Glutamatergic neuron (in vitro differentiated cells): ENCODE measurements at regions not wholly inside any gene's neighbourhood (a gene's known extent, or its start where the extent isn't known, plus 50 kb on each side); places are given as distances from the start of the nearest gene placed in this dataset.
A peak's percentile ranks its signal among the peaks of the same experiment; 100 is the strongest.

Experiments used
- DNase-seq: peaks from one replicate; pipeline ENCODE4 v3.0.0; 2022
- H3K27ac Mint-ChIP-seq: one replicate; pipeline ENCODE4 v1.8.0; 2020; ENCODE audit warnings: mild to moderate bottlenecking, mixed read lengths, inconsistent platforms; ENCODE audit not compliant: unreplicated experiment
- H3K27me3 Mint-ChIP-seq: one replicate; pipeline ENCODE4 v1.8.0; 2020; ENCODE audit warnings: mild to moderate bottlenecking, moderate library complexity, mixed read lengths, inconsistent platforms; ENCODE audit not compliant: unreplicated experiment
- H3K36me3 Mint-ChIP-seq: one replicate; pipeline ENCODE4 v1.8.0; 2020; ENCODE audit warnings: mild to moderate bottlenecking, mixed read lengths, inconsistent platforms; ENCODE audit not compliant: unreplicated experiment
- H3K4me1 Mint-ChIP-seq: one replicate; pipeline ENCODE4 v1.8.0; 2020; ENCODE audit warnings: mild to moderate bottlenecking, low read depth, mixed read lengths, inconsistent platforms; ENCODE audit not compliant: unreplicated experiment
- H3K4me3 Mint-ChIP-seq: one replicate; pipeline ENCODE4 v1.8.0; 2020; ENCODE audit warnings: mild to moderate bottlenecking, mixed read lengths, inconsistent platforms; ENCODE audit not compliant: unreplicated experiment
- H3K9me3 Mint-ChIP-seq: one replicate; pipeline ENCODE4 v1.8.0; 2020; ENCODE audit warnings: mild to moderate bottlenecking, moderate library complexity, mixed read lengths, inconsistent platforms; ENCODE audit not compliant: unreplicated experiment
- CTCF ChIP-seq: fragments of 200-600 bp; sonication (generic); IDR thresholded peaks from one replicate; pipeline ENCODE4 v1.5.0; 2021; ENCODE audit not compliant: partially characterized antibody, unreplicated experiment

GRCh38 chr4:140316799-140317198 lies 56.6 kb upstream of the SCOC start:
- TF ChIP-seq CTCF, result no peak
- Mint-ChIP-seq H3K36me3 (peaks cover 9% of the 10 kb centered on the region), H3K27ac (no peak overlapping the region), H3K4me3 (no peak overlapping the region), H3K27me3 (no peaks in the 10 kb centered on the region), H3K4me1 (peaks cover 10% of the 10 kb centered on the region), H3K9me3 (peaks cover 4% of the 10 kb centered on the region)
- no peak for DNase-seq

DNA sequence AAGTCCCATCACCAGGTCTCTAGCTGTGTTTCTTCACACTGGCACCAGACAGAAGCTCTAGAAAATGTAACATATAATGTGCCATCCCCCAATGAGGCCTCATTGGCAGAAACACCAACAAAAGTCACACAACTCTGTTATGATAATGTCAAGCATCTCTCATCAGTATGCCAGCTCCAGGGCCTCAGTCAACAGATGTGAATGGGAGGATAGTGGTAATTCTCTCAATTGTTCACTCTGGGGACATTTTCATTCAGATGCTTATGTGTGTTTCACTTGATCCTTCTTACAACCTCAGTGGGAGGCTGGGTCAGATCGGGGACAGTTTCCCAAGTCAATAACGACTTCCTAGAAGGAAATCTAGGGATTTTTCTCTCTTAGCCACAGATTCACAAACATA lies 57.5 kb upstream of the SCOC start:
- no peak for DNase-seq
- Mint-ChIP-seq H3K36me3 (peaks cover 2% of the 10 kb centered on the region), H3K27ac (peak overlapping the region; percentile 13), H3K4me3 (peak overlapping the region; percentile 20), H3K4me1 (peaks cover 10% of the 10 kb centered on the region), H3K27me3 (no peaks in the 10 kb centered on the region), H3K9me3 (no peaks in the 10 kb centered on the region)
- no peak for TF ChIP-seq CTCF

DNA sequence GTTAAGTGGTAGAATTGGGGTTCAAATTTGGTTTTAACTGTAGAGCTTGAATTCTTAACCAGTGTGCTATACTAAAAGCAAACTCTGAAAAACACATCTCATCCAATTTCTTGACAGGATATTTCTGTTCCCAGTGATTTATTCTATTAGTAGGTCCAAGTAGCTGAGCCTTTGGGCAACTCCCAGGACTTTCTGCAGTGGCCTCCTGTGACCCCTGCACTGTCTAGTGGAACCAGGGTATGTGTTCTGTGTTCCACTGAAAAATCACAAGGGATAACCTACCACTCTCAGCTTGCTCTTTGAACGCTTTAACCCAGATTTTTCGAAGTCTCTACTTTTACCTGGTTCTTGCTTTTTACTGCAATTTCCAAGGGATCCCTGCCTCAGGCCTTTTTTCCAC lies 58.0 kb upstream of the SCOC start:
- Mint-ChIP-seq H3K36me3 (no peaks in the 10 kb centered on the region), H3K4me1 (peaks cover 12% of the 10 kb centered on the region), H3K27ac (peak overlapping the region; percentile 13), H3K4me3 (no peak overlapping the region), H3K9me3 (no peaks in the 10 kb centered on the region), H3K27me3 (no peaks in the 10 kb centered on the region)
- no peak for DNase-seq
- TF ChIP-seq CTCF, result no peak

- peaks cover 12% of the 10 kb centered on the region for H3K4me1 Mint-ChIP-seq
- H3K36me3 Mint-ChIP-seq, result no peaks in the 10 kb centered on the region
- no peak for DNase-seq
- H3K27ac Mint-ChIP-seq, result no peak overlapping the region
- H3K9me3 Mint-ChIP-seq, result no peaks in the 10 kb centered on the region
- H3K4me3 Mint-ChIP-seq, result no peak overlapping the region
- no peak for TF ChIP-seq CTCF
- no peaks in the 10 kb centered on the region for H3K27me3 Mint-ChIP-seq
These were observed 58.4 kb upstream of the SCOC start for GRCh38 chr4:140315019-140315418.

- H3K4me1 Mint-ChIP-seq, result peaks cover 12% of the 10 kb centered on the region
- TF ChIP-seq CTCF, result no peak
- H3K36me3 Mint-ChIP-seq, result no peaks in the 10 kb centered on the region
- DNase-seq, result no peak
- no peak overlapping the region for H3K27ac Mint-ChIP-seq
- H3K9me3 Mint-ChIP-seq, result peaks cover 4% of the 10 kb centered on the region
- no peaks in the 10 kb centered on the region for H3K27me3 Mint-ChIP-seq
- H3K4me3 Mint-ChIP-seq, result no peak overlapping the region
These were observed 61.3 kb upstream of the SCOC start for GRCh38 chr4:140312100-140312499.
